ENCODE measurements at regions not wholly inside any gene's neighbourhood (a gene's known extent, or its start where the extent isn't known, plus 50 kb on each side); places are given as distances from the start of the nearest gene placed in this dataset.

DNA sequence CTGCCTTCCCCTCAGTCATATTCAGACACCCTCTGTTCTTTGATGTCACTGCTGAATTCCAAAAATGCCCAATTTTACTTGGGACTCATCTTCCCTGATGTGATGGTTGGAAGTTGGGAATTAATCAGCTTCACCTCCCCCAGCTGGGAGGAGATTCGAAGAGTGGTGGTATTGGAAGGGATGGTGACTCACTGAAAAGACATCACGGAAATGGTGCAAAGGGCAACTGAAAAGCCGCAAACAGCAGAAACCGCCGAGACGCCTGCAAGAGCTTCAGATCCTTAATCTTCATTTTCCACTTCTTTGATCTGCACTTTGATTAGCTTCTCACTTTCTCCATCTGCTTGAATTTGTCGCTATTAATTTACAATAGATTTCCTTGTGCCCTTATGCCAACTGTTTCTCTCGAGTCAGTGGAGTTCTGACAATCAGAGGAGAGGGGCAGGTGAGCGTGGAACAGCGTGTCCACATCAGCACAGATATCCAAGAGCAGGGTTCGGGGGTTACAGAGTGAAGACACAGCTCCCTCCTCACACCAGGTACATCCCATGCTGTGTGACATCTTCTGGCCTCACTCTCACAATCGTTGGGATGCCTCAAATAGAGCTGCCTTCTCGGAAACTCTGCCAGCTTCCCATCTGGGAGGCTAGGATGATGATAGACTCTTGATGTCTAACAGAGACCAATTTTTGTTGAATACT lies 325.4 kb downstream of the BRD1 start:
- no peak for TF ChIP-seq SRF (IDR thresholded peaks at IDR 0.05; ENCODE audit: low read depth, low read length)
- TF ChIP-seq ZZZ3 (CRISPR knock-in tag; IDR thresholded peaks at IDR 0.05; ENCODE audit: borderline replicate concordance): no peak
- TF ChIP-seq ZNF335 (CRISPR knock-in tag; IDR thresholded peaks at IDR 0.05): no peak
- no peak for TF ChIP-seq SNRNP70 (IDR thresholded peaks at IDR 0.05; ENCODE audit: low read depth, low read length)
- no peak for TF ChIP-seq RXRA (CRISPR knock-in tag; IDR thresholded peaks at IDR 0.05)
- no peak for TF ChIP-seq PRMT3 (CRISPR knock-in tag; IDR thresholded peaks at IDR 0.05; ENCODE audit: borderline replicate concordance, low read depth)
- no peak for TF ChIP-seq CTCF (CRISPR knock-in tag; IDR thresholded peaks at IDR 0.05)
- TF ChIP-seq MZF1 (CRISPR knock-in tag; IDR thresholded peaks at IDR 0.05; ENCODE audit: borderline replicate concordance): no peak
- no peak for TF ChIP-seq ATF5 (CRISPR knock-in tag; IDR thresholded peaks at IDR 0.05; ENCODE audit: low read depth)

All from HepG2 (cell line).